ENCODE measurements at regions not wholly inside any gene's neighbourhood (a gene's known extent, or its start where the extent isn't known, plus 50 kb on each side); places are given as distances from the start of the nearest gene placed in this dataset.
A peak's percentile ranks its signal among the peaks of the same experiment; 100 is the strongest.

DNA sequence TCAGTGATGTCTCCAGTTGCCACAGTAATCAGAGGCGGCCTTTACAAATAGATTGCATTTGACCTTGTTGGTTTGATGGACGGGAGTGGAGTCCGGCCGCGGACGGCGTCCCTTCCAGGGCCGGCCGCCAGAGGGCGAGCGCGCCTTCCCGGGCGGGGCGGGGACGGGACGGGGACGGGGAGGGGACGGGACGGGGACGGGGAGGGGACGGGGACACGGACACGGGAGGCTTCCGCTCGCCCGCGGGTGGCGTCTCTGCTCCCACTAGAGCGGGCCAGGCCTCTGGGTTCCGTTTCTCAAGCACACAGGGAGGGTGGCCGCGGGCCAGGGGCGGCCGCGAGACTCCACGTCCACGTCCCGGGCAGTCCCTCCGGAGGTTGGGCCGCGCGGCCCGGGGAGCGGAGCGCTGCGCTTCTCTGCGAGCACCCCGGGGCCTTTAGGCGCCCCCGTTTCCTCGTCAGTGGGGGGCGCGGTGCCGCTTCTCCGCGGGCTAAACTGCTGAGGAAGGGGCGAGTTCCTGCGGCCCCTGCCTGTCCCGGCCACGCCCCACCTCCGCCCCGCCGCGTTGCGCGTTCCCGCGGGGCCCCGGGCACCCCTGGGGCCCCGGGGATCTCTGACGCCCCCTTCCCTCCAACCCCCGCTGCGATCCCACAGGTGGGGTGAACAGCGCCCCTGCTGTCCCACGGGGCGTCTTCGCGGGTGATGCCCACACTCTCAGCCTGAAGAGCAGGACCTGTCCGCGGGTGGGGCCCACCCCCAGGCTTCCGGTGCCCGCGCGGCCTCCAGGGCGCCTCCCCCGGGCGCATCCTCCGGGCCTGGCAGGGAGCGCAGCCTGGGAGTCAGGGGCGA lies 84.2 kb upstream of the MKI67 start:
- no peaks in the 10 kb centered on the region for H3K9me3 ChIP-seq
- peak overlapping the region; percentile 82 for H3K27ac ChIP-seq

DNA sequence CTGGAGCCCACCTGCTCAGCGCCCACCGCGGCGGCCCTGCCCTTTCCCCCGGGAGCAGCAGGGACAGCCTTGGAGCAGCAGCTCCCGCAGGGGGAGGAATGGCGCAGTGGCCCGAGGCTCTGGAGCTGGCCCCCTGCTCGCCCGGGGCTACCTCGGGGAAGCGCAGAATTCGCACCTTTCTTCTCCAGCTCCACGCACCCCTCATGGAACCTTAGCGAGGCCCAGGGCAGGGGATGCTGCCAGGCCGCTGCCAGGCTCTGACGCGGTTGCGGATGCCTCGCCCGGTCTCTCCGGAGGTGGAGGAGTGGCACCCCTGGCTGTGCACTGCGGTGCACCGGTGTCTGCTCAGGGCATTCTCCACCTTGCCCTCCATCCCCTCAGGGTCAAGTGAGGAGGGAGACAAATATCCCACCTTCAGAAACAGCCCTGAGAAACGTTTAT lies 84.9 kb upstream of the MKI67 start:
- H3K4me3 ChIP-seq: peak overlapping the region; percentile 70
- intact Hi-C loops (cut with DNase I): no loop called here
- peaks cover 4% of the 10 kb centered on the region for H3K27me3 ChIP-seq
- peaks cover 6% of the 10 kb centered on the region for H3K4me1 ChIP-seq
- H3K9me3 ChIP-seq: no peaks in the 10 kb centered on the region
- TF ChIP-seq, protein P1, sequence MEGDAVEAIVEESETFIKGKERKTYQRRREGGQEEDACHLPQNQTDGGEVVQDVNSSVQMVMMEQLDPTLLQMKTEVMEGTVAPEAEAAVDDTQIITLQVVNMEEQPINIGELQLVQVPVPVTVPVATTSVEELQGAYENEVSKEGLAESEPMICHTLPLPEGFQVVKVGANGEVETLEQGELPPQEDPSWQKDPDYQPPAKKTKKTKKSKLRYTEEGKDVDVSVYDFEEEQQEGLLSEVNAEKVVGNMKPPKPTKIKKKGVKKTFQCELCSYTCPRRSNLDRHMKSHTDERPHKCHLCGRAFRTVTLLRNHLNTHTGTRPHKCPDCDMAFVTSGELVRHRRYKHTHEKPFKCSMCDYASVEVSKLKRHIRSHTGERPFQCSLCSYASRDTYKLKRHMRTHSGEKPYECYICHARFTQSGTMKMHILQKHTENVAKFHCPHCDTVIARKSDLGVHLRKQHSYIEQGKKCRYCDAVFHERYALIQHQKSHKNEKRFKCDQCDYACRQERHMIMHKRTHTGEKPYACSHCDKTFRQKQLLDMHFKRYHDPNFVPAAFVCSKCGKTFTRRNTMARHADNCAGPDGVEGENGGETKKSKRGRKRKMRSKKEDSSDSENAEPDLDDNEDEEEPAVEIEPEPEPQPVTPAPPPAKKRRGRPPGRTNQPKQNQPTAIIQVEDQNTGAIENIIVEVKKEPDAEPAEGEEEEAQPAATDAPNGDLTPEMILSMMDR (IDR thresholded peaks at IDR 0.05): no peak
- no peaks in the 10 kb centered on the region for H3K36me3 ChIP-seq
- no peak overlapping the region for H3K27ac ChIP-seq
- no peak for ATAC-seq
- no peak for DNase-seq

More for the DNA sequence above, 84.2 kb upstream of the MKI67 start:
- ATAC-seq: peak; percentile 93
- DNase-seq: peak; percentile 89
- peak overlapping the region; percentile 70 for H3K4me3 ChIP-seq
- peaks cover 4% of the 10 kb centered on the region for H3K27me3 ChIP-seq
- peaks cover 6% of the 10 kb centered on the region for H3K4me1 ChIP-seq
- intact Hi-C loops (cut with DNase I): no loop called here
- TF ChIP-seq, protein P1 (IDR thresholded peaks at IDR 0.05): peak; percentile 72
- no peaks in the 10 kb centered on the region for H3K36me3 ChIP-seq

DNA sequence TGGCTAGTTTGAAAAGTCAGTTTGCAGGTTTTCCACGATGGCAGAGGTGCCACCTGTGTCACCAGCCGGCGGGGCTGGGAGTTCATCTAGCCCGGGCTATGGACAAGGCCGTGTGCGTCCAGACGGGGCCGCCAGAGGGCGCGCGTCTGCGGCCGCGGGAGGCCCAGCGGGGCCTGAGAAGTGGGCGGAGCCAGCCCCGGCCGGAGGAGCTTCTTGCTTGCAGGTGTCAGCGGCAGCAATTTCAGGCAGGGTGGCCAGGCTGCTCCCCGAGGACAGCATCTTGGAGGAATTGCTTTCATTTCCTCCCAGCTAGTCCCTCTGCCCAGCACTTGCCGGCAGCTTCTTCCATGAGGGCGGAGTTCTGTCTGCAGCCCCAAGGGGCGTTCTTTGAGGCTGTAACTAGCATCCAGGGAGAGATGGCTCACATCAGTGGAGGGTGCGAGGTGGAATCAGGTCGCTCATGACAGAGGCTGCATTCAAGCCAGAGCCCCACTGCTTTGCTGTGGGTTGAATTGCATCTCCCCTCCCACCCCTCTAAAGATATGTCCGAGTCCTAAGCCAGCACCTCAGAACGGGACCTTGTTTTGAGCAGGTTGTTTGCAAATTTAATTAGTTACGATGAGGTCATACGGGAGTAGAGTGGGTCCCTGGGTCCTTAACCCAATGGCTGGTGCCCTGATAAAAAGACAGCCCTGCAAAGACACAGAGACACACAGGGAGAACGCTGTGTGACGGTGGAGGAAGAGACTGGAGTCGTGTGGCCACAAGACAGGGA lies 85.9 kb upstream of the MKI67 start:
- H3K4me1 ChIP-seq: peaks cover 6% of the 10 kb centered on the region
- H3K9me3 ChIP-seq: no peaks in the 10 kb centered on the region
- H3K27me3 ChIP-seq: peaks cover 4% of the 10 kb centered on the region
- H3K27ac ChIP-seq: no peak overlapping the region
- H3K36me3 ChIP-seq: no peaks in the 10 kb centered on the region
- DNase-seq: peak; percentile 94
- intact Hi-C loops (cut with DNase I): no loop called here
- TF ChIP-seq, protein P1 (IDR thresholded peaks at IDR 0.05): peak; percentile 96
- ATAC-seq: peak; percentile 92
- H3K4me3 ChIP-seq: peak overlapping the region; percentile 21

DNA sequence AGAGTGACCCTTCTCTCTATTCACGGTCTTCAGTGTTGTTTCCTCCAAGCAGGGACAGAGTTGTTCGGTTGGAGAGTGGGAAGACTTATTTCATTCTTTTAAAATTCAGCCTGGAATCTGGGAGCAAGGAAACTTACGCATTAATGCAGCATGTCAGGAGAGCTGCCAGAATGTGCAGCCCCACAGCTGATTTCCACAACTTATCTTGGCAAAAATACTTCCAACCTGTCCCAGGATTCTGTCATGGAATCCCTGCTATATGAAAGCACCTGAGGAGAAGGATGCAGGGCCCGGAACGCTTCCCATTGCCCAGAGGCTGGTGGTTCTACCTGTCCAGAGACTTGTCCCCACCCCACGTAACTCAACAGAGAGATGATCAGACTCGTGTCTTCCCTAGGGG lies 86.9 kb upstream of the MKI67 start:
- Histone ChIP-seq H3K36me3 (no peaks in the 10 kb centered on the region), H3K4me1 (peaks cover 6% of the 10 kb centered on the region), H3K27me3 (no peaks in the 10 kb centered on the region), H3K27ac (no peak overlapping the region), H3K4me3 (no peak overlapping the region), H3K9me3 (no peaks in the 10 kb centered on the region)
- intact Hi-C loops (cut with DNase I): no loop called here
- TF ChIP-seq, protein P1 (IDR thresholded peaks at IDR 0.05): no peak
- no peak for DNase-seq
- no peak for ATAC-seq

DNA sequence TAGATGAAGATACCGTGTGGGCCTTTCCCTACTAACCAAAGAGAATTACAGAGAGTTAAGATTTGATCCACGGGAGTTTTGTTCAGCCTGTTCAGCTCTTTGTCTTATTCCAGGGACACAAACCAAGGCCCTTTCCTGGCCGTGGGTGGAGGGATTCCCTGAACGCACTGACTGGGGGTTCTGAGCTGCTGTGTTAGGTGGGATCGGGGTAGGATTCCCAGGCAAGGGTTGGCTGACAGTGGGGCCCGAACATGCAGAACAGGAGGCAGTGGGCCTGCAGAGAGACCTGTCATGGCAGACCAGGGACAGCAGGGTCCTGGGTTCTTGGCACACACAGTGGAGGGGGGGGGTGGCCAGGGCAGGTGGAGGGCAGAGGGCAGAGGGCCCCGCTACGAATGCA lies 89.5 kb upstream of the MKI67 start:
- Histone ChIP-seq H3K4me1 (no peaks in the 10 kb centered on the region), H3K27ac (no peak overlapping the region), H3K36me3 (no peaks in the 10 kb centered on the region), H3K27me3 (no peaks in the 10 kb centered on the region), H3K9me3 (no peaks in the 10 kb centered on the region), H3K4me3 (no peak overlapping the region)
- TF ChIP-seq, protein P1 (IDR thresholded peaks at IDR 0.05): no peak
- DNase-seq: no peak
- intact Hi-C loops (cut with DNase I): no loop called here
- ATAC-seq: no peak
